ENCODE measurements at regions not wholly inside any gene's neighbourhood (a gene's known extent, or its start where the extent isn't known, plus 50 kb on each side); places are given as distances from the start of the nearest gene placed in this dataset.

DNA sequence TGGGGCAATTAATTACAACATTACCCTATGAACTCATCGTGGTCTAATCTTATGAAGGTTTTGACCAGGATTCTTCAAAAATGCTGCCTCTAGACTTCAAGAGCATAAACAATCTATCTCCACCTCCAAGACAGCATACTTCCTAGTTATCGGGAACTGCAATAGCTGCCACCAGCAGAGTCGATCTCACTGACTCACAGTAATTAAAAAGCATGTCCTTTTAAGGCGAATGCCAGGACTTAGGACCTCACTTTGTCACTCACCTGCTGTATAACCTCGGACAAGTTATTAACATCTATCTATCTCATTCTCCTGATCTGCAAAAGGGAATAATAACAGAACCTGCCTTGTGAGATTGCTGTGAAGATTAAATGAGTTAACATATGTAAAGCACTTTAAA lies 666.0 kb upstream of the COBL start:
- H3K27me3 ChIP-seq (ENCODE audit: control insufficient read depth, insufficient read depth, low read length), result no peaks in the 10 kb centered on the region
- H3K27ac ChIP-seq (ENCODE audit: low read length), result no peak overlapping the region
- H3K9me3 ChIP-seq (ENCODE audit: control insufficient read depth, insufficient read depth, low read length), result no peaks in the 10 kb centered on the region
- no peaks in the 10 kb centered on the region for H3K4me1 ChIP-seq (ENCODE audit: control insufficient read depth, insufficient read depth, low read length)
- H3K36me3 ChIP-seq (ENCODE audit: control insufficient read depth, insufficient read depth, low read length), result no peaks in the 10 kb centered on the region
- no peak for DNase-seq (ENCODE audit: low read depth, low spot score)
- WGBS (ENCODE audit: insufficient coverage, insufficient read length), result no CpG with 5 or more reads among the region's 5 CpGs
- H3K4me3 ChIP-seq (ENCODE audit: low read length), result no peak overlapping the region

DNA sequence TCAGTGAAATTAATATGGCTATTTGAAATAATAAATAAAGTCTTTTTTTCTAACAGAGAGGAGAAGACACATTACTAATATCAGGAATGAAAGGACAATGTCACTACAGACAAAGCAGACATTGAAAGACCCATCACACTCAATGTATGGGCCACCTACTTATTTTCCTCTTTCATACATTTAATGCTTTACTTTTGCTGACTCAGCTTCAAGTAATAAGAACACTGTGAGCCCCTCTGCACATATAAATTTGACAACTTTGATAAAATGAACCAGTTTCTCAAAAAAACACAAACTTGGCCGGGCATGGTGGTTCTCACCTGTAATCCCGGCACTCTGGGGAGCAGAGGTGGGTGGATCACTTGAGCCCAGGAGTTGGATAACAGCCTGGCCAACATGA lies 664.2 kb upstream of the COBL start:
- H3K27ac ChIP-seq (ENCODE audit: low read length), result no peak overlapping the region
- H3K4me1 ChIP-seq (ENCODE audit: control insufficient read depth, insufficient read depth, low read length), result no peaks in the 10 kb centered on the region
- H3K36me3 ChIP-seq (ENCODE audit: control insufficient read depth, insufficient read depth, low read length), result no peaks in the 10 kb centered on the region
- WGBS (ENCODE audit: insufficient coverage, insufficient read length), result no CpG with 5 or more reads among the region's 2 CpGs
- H3K27me3 ChIP-seq (ENCODE audit: control insufficient read depth, insufficient read depth, low read length), result no peaks in the 10 kb centered on the region
- no peak overlapping the region for H3K4me3 ChIP-seq (ENCODE audit: low read length)
- no peak for DNase-seq (ENCODE audit: low read depth, low spot score)
- H3K9me3 ChIP-seq (ENCODE audit: control insufficient read depth, insufficient read depth, low read length), result no peaks in the 10 kb centered on the region

DNA sequence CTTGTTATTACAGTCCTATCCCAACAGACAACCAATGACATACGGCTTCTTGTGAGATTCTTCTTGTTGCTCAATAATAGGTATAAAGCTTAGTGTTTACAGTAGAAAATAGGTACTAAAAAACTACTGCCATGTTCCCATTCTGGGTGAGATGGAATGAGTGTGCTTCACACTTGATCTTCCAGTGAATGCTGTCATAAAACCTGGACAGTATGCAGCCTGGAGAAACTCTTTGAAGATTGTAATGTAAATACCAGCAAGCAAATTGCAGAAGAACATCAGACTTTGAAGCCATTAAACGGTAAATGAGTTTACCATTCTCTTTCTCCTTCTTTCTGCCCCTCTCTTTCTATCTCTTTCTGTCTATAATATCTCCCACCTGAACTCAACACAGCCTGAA lies 663.7 kb upstream of the COBL start:
- H3K27me3 ChIP-seq (ENCODE audit: control insufficient read depth, insufficient read depth, low read length), result no peaks in the 10 kb centered on the region
- no peak for DNase-seq (ENCODE audit: low read depth, low spot score)
- H3K27ac ChIP-seq (ENCODE audit: low read length), result no peak overlapping the region
- no CpG with 5 or more reads among the region's 2 CpGs for WGBS (ENCODE audit: insufficient coverage, insufficient read length)
- H3K9me3 ChIP-seq (ENCODE audit: control insufficient read depth, insufficient read depth, low read length), result no peaks in the 10 kb centered on the region
- H3K36me3 ChIP-seq (ENCODE audit: control insufficient read depth, insufficient read depth, low read length), result no peaks in the 10 kb centered on the region
- no peak overlapping the region for H3K4me3 ChIP-seq (ENCODE audit: low read length)
- no peaks in the 10 kb centered on the region for H3K4me1 ChIP-seq (ENCODE audit: control insufficient read depth, insufficient read depth, low read length)

DNA sequence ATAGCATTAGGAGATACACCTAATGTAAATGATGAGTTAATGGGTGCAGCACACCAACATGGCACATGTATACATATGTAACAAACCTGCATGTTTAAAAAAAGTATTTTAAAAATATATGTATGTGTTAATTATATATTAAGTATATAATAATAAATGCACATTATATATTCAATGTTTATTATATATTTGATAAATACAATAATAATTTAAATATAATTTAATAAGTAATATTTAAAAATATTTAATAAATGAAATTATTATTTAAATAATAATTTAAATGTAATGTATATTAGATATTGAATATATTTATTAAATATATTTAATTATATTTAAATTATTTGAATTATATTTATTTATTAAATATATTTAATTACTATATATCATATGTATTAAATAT lies 661.3 kb upstream of the COBL start:
- no peaks in the 10 kb centered on the region for H3K36me3 ChIP-seq (ENCODE audit: control insufficient read depth, insufficient read depth, low read length)
- no peak for DNase-seq (ENCODE audit: low read depth, low spot score)
- no peak overlapping the region for H3K27ac ChIP-seq (ENCODE audit: low read length)
- no peaks in the 10 kb centered on the region for H3K4me1 ChIP-seq (ENCODE audit: control insufficient read depth, insufficient read depth, low read length)
- no peak overlapping the region for H3K4me3 ChIP-seq (ENCODE audit: low read length)
- no peaks in the 10 kb centered on the region for H3K27me3 ChIP-seq (ENCODE audit: control insufficient read depth, insufficient read depth, low read length)
- H3K9me3 ChIP-seq (ENCODE audit: control insufficient read depth, insufficient read depth, low read length), result no peaks in the 10 kb centered on the region

DNA sequence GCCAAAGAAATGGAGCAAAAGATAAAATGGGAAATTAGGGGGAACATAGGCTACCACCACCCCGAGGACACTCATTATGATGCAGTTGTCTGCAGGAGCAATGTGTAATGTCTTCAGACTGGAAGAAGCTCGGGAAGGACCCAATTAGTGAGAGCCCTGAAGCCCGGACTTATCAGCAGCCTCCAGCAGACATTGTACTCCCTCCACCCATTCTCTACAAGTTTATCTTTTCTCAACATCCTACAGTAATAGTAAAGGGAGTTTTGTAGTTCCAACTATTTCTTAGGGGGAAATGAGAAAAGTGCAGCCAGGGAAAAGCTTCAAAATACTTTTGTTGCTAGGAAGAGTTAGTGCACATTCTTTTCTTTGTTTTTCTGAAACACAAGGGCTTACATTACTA lies 657.3 kb upstream of the COBL start:
- Histone ChIP-seq H3K4me1 (ENCODE audit: control insufficient read depth, insufficient read depth, low read length) (no peaks in the 10 kb centered on the region), H3K27ac (ENCODE audit: low read length) (no peak overlapping the region), H3K9me3 (ENCODE audit: control insufficient read depth, insufficient read depth, low read length) (no peaks in the 10 kb centered on the region; the same call in 1 of the 2 replicates), H3K4me3 (ENCODE audit: low read length) (no peak overlapping the region), H3K36me3 (ENCODE audit: control insufficient read depth, insufficient read depth, low read length) (no peaks in the 10 kb centered on the region), H3K27me3 (ENCODE audit: control insufficient read depth, insufficient read depth, low read length) (no peaks in the 10 kb centered on the region)
- no peak for DNase-seq (ENCODE audit: low read depth, low spot score)
- no CpG with 5 or more reads among the region's 3 CpGs for WGBS (ENCODE audit: insufficient coverage, insufficient read length)

DNA sequence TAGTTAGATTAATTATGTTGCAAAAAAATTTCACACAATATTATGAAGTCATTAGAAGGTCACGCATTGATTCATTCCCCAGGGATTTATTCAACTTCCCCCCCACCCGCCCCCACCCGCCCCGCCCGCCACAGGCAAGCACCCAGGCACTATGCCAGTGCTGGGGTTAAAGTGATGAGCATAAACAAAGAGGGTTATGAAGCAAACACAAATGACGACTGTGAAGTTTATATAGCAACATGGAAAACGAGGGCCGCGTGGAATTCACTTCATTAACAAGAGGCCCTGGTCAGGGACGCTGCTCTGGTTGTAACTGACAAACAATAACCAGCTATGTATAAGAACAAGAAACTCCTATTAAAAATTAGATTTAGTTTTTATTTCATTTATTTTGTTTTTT lies 656.5 kb upstream of the COBL start:
- Histone ChIP-seq H3K4me3 (ENCODE audit: low read length) (no peak overlapping the region), H3K36me3 (ENCODE audit: control insufficient read depth, insufficient read depth, low read length) (no peaks in the 10 kb centered on the region), H3K4me1 (ENCODE audit: control insufficient read depth, insufficient read depth, low read length) (no peaks in the 10 kb centered on the region), H3K27ac (ENCODE audit: low read length) (no peak overlapping the region), H3K9me3 (ENCODE audit: control insufficient read depth, insufficient read depth, low read length) (no peaks in the 10 kb centered on the region; the same call in 1 of the 2 replicates), H3K27me3 (ENCODE audit: control insufficient read depth, insufficient read depth, low read length) (no peaks in the 10 kb centered on the region)
- no peak for DNase-seq (ENCODE audit: low read depth, low spot score)
- WGBS (ENCODE audit: insufficient coverage, insufficient read length), result no CpG with 5 or more reads among the region's 10 CpGs

DNA sequence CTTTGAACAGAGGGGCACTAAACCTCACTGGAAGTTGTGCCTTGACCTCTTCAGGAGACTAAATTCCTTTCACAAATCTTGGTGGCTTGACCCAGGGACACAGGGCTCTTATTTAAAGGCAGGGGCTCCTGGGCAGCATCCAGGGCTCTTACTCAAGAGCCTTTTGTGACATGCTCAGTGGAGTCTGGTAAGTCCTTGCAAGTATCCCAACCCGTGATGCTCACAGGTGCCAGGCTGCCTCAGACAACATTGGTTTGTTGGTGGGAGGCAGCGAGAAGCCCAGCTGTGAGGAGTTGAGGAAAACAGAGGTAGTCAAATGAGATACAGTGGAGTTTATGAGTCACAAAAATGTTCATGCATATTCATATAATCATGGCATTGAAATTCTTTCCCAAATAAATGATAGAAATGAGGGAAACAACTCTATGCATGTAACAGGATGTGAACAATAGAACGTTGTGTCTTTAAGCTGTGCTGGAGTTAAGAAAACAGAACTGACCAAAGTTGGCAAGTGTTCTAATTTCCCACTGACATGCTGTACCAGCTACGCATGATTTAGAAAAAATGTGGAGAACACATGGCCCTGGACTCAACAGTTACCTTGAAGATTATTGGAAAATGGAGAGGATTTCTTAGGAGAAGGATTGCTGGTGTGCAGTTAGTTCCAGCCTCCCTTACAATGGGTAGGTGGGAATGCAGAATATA lies 654.5 kb upstream of the COBL start:
- Histone ChIP-seq H3K27ac (ENCODE audit: low read length) (no peak overlapping the region), H3K4me1 (ENCODE audit: control insufficient read depth, insufficient read depth, low read length) (no peaks in the 10 kb centered on the region)
- no CpG with 5 or more reads among the region's 4 CpGs for WGBS (ENCODE audit: insufficient coverage, insufficient read length)

DNA sequence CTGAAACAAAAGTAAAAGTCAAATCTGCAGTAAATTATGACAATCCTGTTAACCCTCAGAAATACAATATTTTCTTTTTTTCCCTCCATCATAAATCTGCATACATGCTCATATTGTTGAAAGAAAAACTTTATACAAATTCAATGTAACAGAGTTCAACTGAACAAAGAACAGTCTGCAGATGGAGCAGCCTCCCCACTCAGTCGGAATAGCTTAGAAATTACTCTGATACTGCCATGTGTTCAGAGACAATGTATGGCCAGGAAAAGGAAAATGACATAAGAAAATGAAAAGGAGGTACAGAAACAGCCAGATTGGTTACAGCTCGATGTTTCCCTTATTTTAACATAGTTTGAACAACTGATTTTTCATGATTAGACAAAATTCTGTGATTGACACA lies 651.9 kb upstream of the COBL start:
- Histone ChIP-seq H3K9me3 (ENCODE audit: control insufficient read depth, insufficient read depth, low read length) (no peaks in the 10 kb centered on the region; the same call in 1 of the 2 replicates), H3K27me3 (ENCODE audit: control insufficient read depth, insufficient read depth, low read length) (peaks cover 7% of the 10 kb centered on the region; the same call in 1 of the 2 replicates), H3K36me3 (ENCODE audit: control insufficient read depth, insufficient read depth, low read length) (no peaks in the 10 kb centered on the region), H3K4me1 (ENCODE audit: control insufficient read depth, insufficient read depth, low read length) (no peaks in the 10 kb centered on the region), H3K4me3 (ENCODE audit: low read length) (no peak overlapping the region), H3K27ac (ENCODE audit: low read length) (no peak overlapping the region)
- DNase-seq (ENCODE audit: low read depth, low spot score), result no peak
- no CpG with 5 or more reads among the region's 2 CpGs for WGBS (ENCODE audit: insufficient coverage, insufficient read length)

More for the DNA sequence above, 654.5 kb upstream of the COBL start:
- no peak for DNase-seq (ENCODE audit: low read depth, low spot score)
- no peaks in the 10 kb centered on the region for H3K36me3 ChIP-seq (ENCODE audit: control insufficient read depth, insufficient read depth, low read length)
- peaks cover under 1% of the 10 kb centered on the region; the same call in 1 of the 2 replicates for H3K27me3 ChIP-seq (ENCODE audit: control insufficient read depth, insufficient read depth, low read length)
- no peak overlapping the region for H3K4me3 ChIP-seq (ENCODE audit: low read length)
- H3K9me3 ChIP-seq (ENCODE audit: control insufficient read depth, insufficient read depth, low read length), result no peaks in the 10 kb centered on the region; the same call in 1 of the 2 replicates

DNA sequence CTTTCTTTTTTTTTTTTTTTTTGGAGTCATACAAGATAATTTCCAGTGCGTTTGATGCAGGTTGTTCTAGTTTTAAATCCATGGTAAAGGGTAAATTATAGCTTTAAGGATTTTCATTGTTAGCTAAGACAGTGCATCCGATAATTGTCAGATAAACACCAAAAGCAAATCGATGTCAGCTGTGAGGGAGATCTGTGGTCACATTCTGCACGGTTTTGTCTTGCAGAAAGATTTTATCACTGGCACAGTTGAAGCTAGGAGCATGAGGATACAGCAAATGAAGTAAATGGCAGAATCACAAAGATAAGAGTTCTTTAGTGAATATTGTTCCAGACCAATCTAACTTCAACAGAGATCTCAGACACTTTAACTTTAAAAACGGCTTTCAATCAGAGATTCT lies 648.8 kb upstream of the COBL start:
- H3K27me3 ChIP-seq (ENCODE audit: control insufficient read depth, insufficient read depth, low read length), result peaks cover 7% of the 10 kb centered on the region; the same call in 1 of the 2 replicates

DNA sequence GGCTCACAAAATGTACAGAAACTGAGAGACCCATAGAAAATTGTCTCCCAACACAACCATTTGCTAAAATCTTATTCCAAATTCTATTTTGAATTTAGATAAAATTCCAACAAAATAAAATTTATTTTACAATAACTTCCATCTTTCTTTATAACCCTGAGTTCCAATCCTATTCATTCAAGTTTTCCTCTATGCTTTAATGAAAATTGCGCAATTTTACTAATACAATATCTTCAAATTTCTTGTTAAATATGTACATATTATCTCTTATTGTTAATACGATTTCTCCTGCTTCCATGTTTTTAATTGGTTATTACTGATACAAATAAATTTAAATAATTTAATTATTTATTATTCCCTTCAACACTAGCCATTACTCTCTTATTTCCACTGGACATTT lies 645.2 kb upstream of the COBL start:
- H3K4me1 ChIP-seq (ENCODE audit: control insufficient read depth, insufficient read depth, low read length), result no peaks in the 10 kb centered on the region
- 100% methylated on average over 2 of the region's 2 CpGs for WGBS (ENCODE audit: insufficient coverage, insufficient read length)
- no peaks in the 10 kb centered on the region for H3K36me3 ChIP-seq (ENCODE audit: control insufficient read depth, insufficient read depth, low read length)
- H3K4me3 ChIP-seq (ENCODE audit: low read length), result no peak overlapping the region
- no peaks in the 10 kb centered on the region for H3K9me3 ChIP-seq (ENCODE audit: control insufficient read depth, insufficient read depth, low read length)
- peaks cover 7% of the 10 kb centered on the region; the same call in 1 of the 2 replicates for H3K27me3 ChIP-seq (ENCODE audit: control insufficient read depth, insufficient read depth, low read length)
- no peak overlapping the region for H3K27ac ChIP-seq (ENCODE audit: low read length)
- no peak for DNase-seq (ENCODE audit: low read depth, low spot score)

More for the DNA sequence above, 648.8 kb upstream of the COBL start:
- no peaks in the 10 kb centered on the region for H3K9me3 ChIP-seq (ENCODE audit: control insufficient read depth, insufficient read depth, low read length)
- WGBS (ENCODE audit: insufficient coverage, insufficient read length), result no CpG with 5 or more reads among the region's 5 CpGs
- no peak overlapping the region for H3K4me3 ChIP-seq (ENCODE audit: low read length)
- H3K4me1 ChIP-seq (ENCODE audit: control insufficient read depth, insufficient read depth, low read length), result no peaks in the 10 kb centered on the region
- H3K27ac ChIP-seq (ENCODE audit: low read length), result no peak overlapping the region
- H3K36me3 ChIP-seq (ENCODE audit: control insufficient read depth, insufficient read depth, low read length), result no peaks in the 10 kb centered on the region
- DNase-seq (ENCODE audit: low read depth, low spot score), result no peak

DNA sequence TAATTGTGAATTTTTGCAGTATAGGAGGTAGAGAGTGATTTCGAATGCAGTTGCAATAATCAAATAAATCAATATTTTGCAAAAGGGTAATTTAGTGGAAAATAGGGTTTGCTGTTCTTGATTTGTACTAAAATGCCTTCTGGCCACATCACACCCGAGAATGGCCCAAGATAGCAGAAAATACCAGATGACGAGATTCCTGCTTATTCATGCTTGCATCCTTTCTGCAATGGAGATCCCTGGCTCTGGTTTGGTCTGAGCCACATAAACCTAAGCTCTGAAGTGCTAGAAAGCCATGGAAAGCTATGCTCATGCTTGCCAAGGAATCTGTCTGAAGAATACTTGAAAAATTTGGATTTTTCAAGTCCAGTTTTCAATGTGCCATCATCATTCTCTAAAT lies 634.2 kb upstream of the COBL start:
- no peaks in the 10 kb centered on the region for H3K36me3 ChIP-seq (ENCODE audit: control insufficient read depth, insufficient read depth, low read length)
- no peaks in the 10 kb centered on the region for H3K27me3 ChIP-seq (ENCODE audit: control insufficient read depth, insufficient read depth, low read length)
- H3K4me1 ChIP-seq (ENCODE audit: control insufficient read depth, insufficient read depth, low read length), result no peaks in the 10 kb centered on the region
- WGBS (ENCODE audit: insufficient coverage, insufficient read length), result 100% methylated on average over 1 of the region's 3 CpGs
- H3K4me3 ChIP-seq (ENCODE audit: low read length), result no peak overlapping the region
- peak overlapping the region; percentile 89 for H3K27ac ChIP-seq (ENCODE audit: low read length)
- no peaks in the 10 kb centered on the region for H3K9me3 ChIP-seq (ENCODE audit: control insufficient read depth, insufficient read depth, low read length)
- no peak for DNase-seq (ENCODE audit: low read depth, low spot score)

Data from iPS DF 6.9 (cell line).